Prostate gland (tissue), 2 donors: ENCODE measurements at regions not wholly inside any gene's neighbourhood (a gene's known extent, or its start where the extent isn't known, plus 50 kb on each side); places are given as distances from the start of the nearest gene placed in this dataset.

Source experiments
- POLR2A ChIP-seq: fragments of 450-650 bp; IDR thresholded peaks from one replicate; pipeline ENCODE4 v1.6.1; 2016; ENCODE audit warnings: antibody characterized with exemption, mild to moderate bottlenecking
- TF ChIP-seq, protein P1 (sequence below), 4 experiments: fragments of 200-600 bp in 2 of 4; fragments of 450-650 bp in 2 of 4; sonication (generic) in 2 of 4; IDR thresholded peaks; 1 replicate in 3 of 4; 2 replicates in 1 of 4; pipeline ENCODE4 v1.5.1; 2016 to 2019; ENCODE audit warnings: antibody characterized with exemption in 4 of 4, mild to moderate bottlenecking in 2 of 4, moderate library complexity in 2 of 4

DNA sequence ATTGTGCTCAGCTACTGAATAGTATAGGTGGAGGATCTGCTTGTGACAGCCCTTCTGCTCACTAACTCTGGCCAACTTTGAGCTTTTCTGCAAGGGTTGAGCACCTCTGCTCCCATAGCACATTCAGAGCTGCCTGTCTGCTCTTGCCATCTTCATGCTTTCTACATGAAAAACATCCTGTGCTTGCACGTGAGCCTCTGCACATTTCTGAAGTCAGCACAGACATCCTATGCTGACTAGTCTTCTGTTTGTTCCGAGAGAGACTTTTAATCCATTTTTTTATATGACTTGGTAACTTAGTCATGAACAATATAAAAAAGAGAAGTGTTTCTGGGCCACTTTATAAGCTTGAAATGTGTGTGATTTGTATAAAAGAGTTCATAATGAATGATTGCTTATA lies 969.3 kb downstream of the TMTC2 start:
- TF ChIP-seq, protein P1, sequence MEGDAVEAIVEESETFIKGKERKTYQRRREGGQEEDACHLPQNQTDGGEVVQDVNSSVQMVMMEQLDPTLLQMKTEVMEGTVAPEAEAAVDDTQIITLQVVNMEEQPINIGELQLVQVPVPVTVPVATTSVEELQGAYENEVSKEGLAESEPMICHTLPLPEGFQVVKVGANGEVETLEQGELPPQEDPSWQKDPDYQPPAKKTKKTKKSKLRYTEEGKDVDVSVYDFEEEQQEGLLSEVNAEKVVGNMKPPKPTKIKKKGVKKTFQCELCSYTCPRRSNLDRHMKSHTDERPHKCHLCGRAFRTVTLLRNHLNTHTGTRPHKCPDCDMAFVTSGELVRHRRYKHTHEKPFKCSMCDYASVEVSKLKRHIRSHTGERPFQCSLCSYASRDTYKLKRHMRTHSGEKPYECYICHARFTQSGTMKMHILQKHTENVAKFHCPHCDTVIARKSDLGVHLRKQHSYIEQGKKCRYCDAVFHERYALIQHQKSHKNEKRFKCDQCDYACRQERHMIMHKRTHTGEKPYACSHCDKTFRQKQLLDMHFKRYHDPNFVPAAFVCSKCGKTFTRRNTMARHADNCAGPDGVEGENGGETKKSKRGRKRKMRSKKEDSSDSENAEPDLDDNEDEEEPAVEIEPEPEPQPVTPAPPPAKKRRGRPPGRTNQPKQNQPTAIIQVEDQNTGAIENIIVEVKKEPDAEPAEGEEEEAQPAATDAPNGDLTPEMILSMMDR (IDR thresholded peaks at IDR 0.05): no peak
- TF ChIP-seq POLR2A: no peak
